ENCODE measurements at regions not wholly inside any gene's neighbourhood (a gene's known extent, or its start where the extent isn't known, plus 50 kb on each side); places are given as distances from the start of the nearest gene placed in this dataset.

DNA sequence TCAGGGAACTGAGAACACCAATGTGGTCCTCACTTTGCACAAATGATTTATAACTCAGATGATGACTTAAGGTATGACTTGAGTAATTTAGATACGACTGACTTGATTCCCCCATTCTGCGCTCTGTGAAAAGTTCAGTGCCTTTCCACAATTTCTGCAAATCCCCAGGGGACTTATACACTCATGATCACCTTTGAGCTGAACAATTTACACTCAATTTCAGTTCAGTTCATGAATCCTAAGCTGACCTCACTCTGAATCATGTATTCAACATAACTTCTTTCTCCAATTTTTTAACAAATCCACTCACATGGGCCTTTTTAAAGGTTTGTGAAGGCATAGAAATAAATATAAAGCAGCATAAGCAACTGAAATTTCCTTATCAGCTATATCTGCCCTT is 274.2 kb downstream of the FAM76B start (continued):
- TF ChIP-seq CBX5 (IDR thresholded peaks at IDR 0.05; ENCODE audit: low read depth, low read length) (no peak), HDAC6 (IDR thresholded peaks at IDR 0.05; ENCODE audit: low read depth, low read length) (no peak)
